ENCODE measurements at regions not wholly inside any gene's neighbourhood (a gene's known extent, or its start where the extent isn't known, plus 50 kb on each side); places are given as distances from the start of the nearest gene placed in this dataset.

- TF ChIP-seq CTCF (IDR thresholded peaks at IDR 0.05), result no peak
Measured at GRCh38 chr16:66064801-66065530, 301.5 kb upstream of the CDH5 start.

GRCh38 chr16:66058832-66059231, 307.7 kb upstream of the CDH5 start:
- no peak for TF ChIP-seq CTCF (IDR thresholded peaks at IDR 0.05)

GRCh38 chr16:66058172-66058691, 308.3 kb upstream of the CDH5 start:
- TF ChIP-seq CTCF (IDR thresholded peaks at IDR 0.05), result no peak

GRCh38 chr16:66057057-66057456, 309.4 kb upstream of the CDH5 start:
- no peak for TF ChIP-seq CTCF (IDR thresholded peaks at IDR 0.05)

GRCh38 chr16:66054095-66054494, 312.4 kb upstream of the CDH5 start:
- TF ChIP-seq CTCF (IDR thresholded peaks at IDR 0.05), result no peak

GRCh38 chr16:66052745-66053144, 313.7 kb upstream of the CDH5 start:
- no peak for TF ChIP-seq CTCF (IDR thresholded peaks at IDR 0.05)

GRCh38 chr16:66050991-66051390, 315.5 kb upstream of the CDH5 start:
- no peak for TF ChIP-seq CTCF (IDR thresholded peaks at IDR 0.05)
